Suprapubic skin (tissue), 4 donors: ENCODE measurements at regions not wholly inside any gene's neighbourhood (a gene's known extent, or its start where the extent isn't known, plus 50 kb on each side); places are given as distances from the start of the nearest gene placed in this dataset.

Experiments used
- DNase-seq, 2 donors: peaks; one replicate each; pipeline ENCODE4 v3.0.0-alpha.2; 2019; ENCODE audit warnings: low spot score in 2 of 2
- H3K27ac ChIP-seq: fragments of 200-600 bp; sonication (generic); one replicate; pipeline ENCODE4 v1.5.1; 2019
- H3K27me3 ChIP-seq: fragments of 200-600 bp; sonication (generic); one replicate; pipeline ENCODE4 v1.5.1; 2019
- H3K36me3 ChIP-seq: fragments of 200-600 bp; sonication (generic); one replicate; pipeline ENCODE4 v1.5.1; 2019
- H3K4me1 ChIP-seq: fragments of 200-600 bp; sonication (generic); one replicate; pipeline ENCODE4 v1.5.1; 2019
- H3K4me3 ChIP-seq: fragments of 200-600 bp; sonication (generic); one replicate; pipeline ENCODE4 v1.5.1; 2019; ENCODE audit warnings: mild to moderate bottlenecking
- H3K9me3 ChIP-seq: fragments of 200-600 bp; sonication (generic); one replicate; pipeline ENCODE4 v1.5.1; 2019
- EP300 ChIP-seq: sonication (generic); formaldehyde crosslinking; IDR thresholded peaks from one replicate; pipeline ENCODE4 v1.6.1; 2017; ENCODE audit warnings: antibody characterized with exemption
- POLR2A ChIP-seq, 2 donors: fragments of 450-650 bp; IDR thresholded peaks; one replicate each; pipeline ENCODE4 v1.6.1; 2017; ENCODE audit warnings: antibody characterized with exemption in 2 of 2, mild to moderate bottlenecking in 2 of 2, moderate library complexity in 2 of 2
- POLR2AphosphoS5 ChIP-seq, 3 donors: sonication (generic); formaldehyde crosslinking; IDR thresholded peaks; one replicate each; pipeline ENCODE4 v1.6.1; 2017; ENCODE audit warnings: antibody characterized with exemption in 3 of 3
- WGBS: methylation state at CpG from one replicate; pipeline ENCODE4 v1.1.5; 2018; 5-methylcytosine and 5-hydroxymethylcytosine counted together
- TF ChIP-seq, protein P1 (sequence below), 2 donors: fragments of 200-600 bp in 1 of 2; fragments of 450-650 bp in 1 of 2; sonication (generic) in 1 of 2; IDR thresholded peaks; one replicate each; pipeline ENCODE4 v1.5.1; 2016 to 2019; ENCODE audit warnings: antibody characterized with exemption in 2 of 2, mild to moderate bottlenecking in 1 of 2, moderate library complexity in 1 of 2

DNA sequence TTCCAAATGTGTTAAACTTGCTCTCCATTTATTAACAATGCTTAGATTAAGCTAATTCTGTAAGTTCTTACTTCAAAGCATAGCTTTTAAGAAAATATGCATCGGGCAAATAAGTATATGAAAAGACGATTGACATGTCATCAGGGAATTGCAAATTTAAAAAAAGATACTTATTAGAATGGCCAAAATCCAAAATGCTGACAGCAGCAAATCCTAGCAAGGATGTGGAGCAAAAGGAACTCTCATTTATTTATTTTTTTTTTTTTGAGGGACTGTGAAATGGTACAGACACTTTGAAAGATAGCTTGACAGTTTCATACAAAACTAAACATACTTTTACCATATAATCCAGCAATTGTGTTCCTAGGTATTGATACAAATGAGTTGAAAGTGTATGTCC, 779.5 kb upstream of the MDGA2 start:
- TF ChIP-seq, protein P1, sequence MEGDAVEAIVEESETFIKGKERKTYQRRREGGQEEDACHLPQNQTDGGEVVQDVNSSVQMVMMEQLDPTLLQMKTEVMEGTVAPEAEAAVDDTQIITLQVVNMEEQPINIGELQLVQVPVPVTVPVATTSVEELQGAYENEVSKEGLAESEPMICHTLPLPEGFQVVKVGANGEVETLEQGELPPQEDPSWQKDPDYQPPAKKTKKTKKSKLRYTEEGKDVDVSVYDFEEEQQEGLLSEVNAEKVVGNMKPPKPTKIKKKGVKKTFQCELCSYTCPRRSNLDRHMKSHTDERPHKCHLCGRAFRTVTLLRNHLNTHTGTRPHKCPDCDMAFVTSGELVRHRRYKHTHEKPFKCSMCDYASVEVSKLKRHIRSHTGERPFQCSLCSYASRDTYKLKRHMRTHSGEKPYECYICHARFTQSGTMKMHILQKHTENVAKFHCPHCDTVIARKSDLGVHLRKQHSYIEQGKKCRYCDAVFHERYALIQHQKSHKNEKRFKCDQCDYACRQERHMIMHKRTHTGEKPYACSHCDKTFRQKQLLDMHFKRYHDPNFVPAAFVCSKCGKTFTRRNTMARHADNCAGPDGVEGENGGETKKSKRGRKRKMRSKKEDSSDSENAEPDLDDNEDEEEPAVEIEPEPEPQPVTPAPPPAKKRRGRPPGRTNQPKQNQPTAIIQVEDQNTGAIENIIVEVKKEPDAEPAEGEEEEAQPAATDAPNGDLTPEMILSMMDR (IDR thresholded peaks at IDR 0.05) = no peak
- no peaks in the 10 kb centered on the region for H3K4me1 ChIP-seq
- no peak overlapping the region for H3K4me3 ChIP-seq
- H3K9me3 ChIP-seq = no peaks in the 10 kb centered on the region
- no peaks in the 10 kb centered on the region for H3K27me3 ChIP-seq
- DNase-seq = no peak
- H3K36me3 ChIP-seq = no peaks in the 10 kb centered on the region
- WGBS = 74% methylated on average over 2 of the region's 2 CpGs
- no peak overlapping the region for H3K27ac ChIP-seq

DNA sequence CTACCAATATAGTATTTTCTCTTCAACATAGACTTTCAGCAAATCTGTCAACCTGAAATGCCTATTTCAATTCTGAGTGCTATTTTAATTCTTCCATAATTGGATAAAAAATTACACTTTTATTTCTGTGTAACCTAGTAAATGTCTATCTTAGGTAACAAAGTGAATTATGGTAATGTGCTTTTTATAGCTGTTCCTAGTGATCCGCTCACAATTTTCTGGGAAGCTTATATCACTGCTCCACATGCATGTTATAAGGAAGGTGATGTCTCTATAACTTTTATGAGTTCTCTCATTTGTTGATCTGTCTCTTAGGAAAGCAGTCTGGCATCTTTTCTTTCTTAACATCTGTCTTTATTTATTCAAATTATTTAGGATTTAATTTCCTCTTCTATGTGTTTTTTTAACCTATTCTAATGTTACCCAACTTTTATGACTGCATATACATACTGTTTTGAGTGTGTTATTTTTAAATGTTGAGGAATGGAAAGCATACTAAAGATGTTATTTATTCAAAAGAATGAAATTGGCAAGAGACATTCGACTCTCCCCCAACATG, 777.1 kb upstream of the MDGA2 start:
- Histone ChIP-seq H3K27ac (no peak overlapping the region), H3K4me3 (no peak overlapping the region), H3K36me3 (no peaks in the 10 kb centered on the region), H3K27me3 (no peaks in the 10 kb centered on the region), H3K4me1 (no peaks in the 10 kb centered on the region), H3K9me3 (no peaks in the 10 kb centered on the region)
- TF ChIP-seq, protein P1 (IDR thresholded peaks at IDR 0.05) = no peak
- no peak for TF ChIP-seq EP300
- TF ChIP-seq POLR2A (IDR thresholded peaks at IDR 0.05) = no peak
- no peak for TF ChIP-seq POLR2AphosphoS5 (IDR thresholded peaks at IDR 0.05)
- 79% methylated on average over 2 of the region's 2 CpGs for WGBS
- no peak for DNase-seq

DNA sequence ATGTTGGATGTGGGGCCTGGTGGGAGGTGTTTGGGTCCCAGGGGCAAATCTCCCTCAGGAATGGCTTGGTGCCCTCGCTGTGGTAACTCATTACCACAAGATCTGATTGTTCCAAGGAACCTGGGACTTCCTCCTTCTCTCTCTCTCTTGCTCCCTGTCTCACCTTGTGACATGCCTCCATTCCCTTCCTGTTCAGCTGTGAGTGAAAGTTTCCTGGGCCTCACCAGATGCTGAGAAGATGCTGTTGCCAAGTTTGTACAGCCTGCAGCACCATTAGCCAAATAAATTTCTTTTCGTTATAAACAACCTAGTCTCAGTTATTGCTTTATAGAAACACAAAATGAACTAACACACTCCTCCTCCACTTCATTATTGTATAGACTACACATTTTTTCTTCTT, 759.8 kb upstream of the MDGA2 start:
- TF ChIP-seq POLR2AphosphoS5 (IDR thresholded peaks at IDR 0.05) (no peak), POLR2A (IDR thresholded peaks at IDR 0.05) (no peak), EP300 (no peak)
- TF ChIP-seq, protein P1 (IDR thresholded peaks at IDR 0.05) = no peak
- H3K4me1 ChIP-seq = no peaks in the 10 kb centered on the region
- 19% methylated on average over 2 of the region's 2 CpGs for WGBS
- H3K27me3 ChIP-seq = no peaks in the 10 kb centered on the region
- no peak overlapping the region for H3K4me3 ChIP-seq
- no peak overlapping the region for H3K27ac ChIP-seq
- no peaks in the 10 kb centered on the region for H3K9me3 ChIP-seq
- DNase-seq = no peak
- H3K36me3 ChIP-seq = no peaks in the 10 kb centered on the region

DNA sequence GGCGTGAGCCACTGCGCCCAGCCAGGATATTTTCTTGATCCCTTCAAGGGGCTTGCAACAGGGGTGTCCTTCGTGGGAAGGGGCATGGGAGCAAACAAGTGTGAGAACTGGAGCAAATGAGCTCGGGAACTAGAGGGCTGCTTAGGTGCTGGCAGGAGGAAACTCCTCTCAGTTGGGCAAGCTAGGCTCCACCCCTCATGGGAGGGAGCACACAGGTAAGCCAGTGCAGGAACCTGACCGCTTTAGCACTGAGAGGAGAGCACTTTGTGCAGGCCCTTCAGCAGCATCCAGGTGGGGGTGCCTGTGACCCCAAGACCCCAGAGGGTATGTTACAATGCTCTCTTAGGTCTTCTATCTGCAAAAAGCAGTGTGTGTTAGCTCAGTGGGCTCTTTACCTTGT, 755.4 kb upstream of the MDGA2 start:
- DNase-seq = no peak
- Histone ChIP-seq H3K4me3 (no peak overlapping the region), H3K27me3 (no peaks in the 10 kb centered on the region), H3K27ac (no peak overlapping the region), H3K4me1 (no peaks in the 10 kb centered on the region), H3K9me3 (no peaks in the 10 kb centered on the region), H3K36me3 (no peaks in the 10 kb centered on the region)
- WGBS = 94% methylated on average over 5 of the region's 5 CpGs
- TF ChIP-seq, protein P1 (IDR thresholded peaks at IDR 0.05) = no peak
- TF ChIP-seq EP300 = no peak
- TF ChIP-seq POLR2A (IDR thresholded peaks at IDR 0.05) = no peak
- TF ChIP-seq POLR2AphosphoS5 (IDR thresholded peaks at IDR 0.05) = no peak

DNA sequence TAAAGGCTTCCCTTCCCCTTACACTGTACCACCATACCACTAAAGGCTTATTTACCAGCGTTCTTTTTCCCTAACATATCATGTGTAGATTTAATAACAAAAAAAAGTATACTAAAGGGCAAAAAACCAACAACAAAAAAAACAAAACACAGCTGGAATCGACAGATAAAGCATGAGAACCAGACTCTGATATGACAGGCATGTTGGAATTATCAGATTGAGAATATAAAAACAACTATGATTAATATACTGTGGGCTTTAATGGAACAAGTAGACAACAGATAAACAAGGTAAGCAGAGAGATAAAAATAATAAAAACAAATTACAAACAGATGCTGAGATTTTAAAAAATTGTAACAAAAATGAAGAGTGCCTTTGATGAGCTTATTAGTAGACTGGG, 754.1 kb upstream of the MDGA2 start:
- no peaks in the 10 kb centered on the region for H3K9me3 ChIP-seq
- TF ChIP-seq, protein P1 (IDR thresholded peaks at IDR 0.05) = no peak
- TF ChIP-seq POLR2A (IDR thresholded peaks at IDR 0.05) (no peak), EP300 (no peak), POLR2AphosphoS5 (IDR thresholded peaks at IDR 0.05) (no peak)
- no peak overlapping the region for H3K4me3 ChIP-seq
- DNase-seq = no peak
- H3K36me3 ChIP-seq = no peaks in the 10 kb centered on the region
- H3K27ac ChIP-seq = no peak overlapping the region
- H3K4me1 ChIP-seq = no peaks in the 10 kb centered on the region
- 65% methylated on average over 2 of the region's 2 CpGs for WGBS
- no peaks in the 10 kb centered on the region for H3K27me3 ChIP-seq
